Stimulated activated CD8-positive, alpha-beta memory T cell treated with anti-CD3 and anti-CD28 coated beads, Interleukin-15, amount 100 ng/mL, for 24 hours (primary cell): ENCODE measurements at regions not wholly inside any gene's neighbourhood (a gene's known extent, or its start where the extent isn't known, plus 50 kb on each side); places are given as distances from the start of the nearest gene placed in this dataset.

Experiments
- DNase-seq: peaks from one replicate; pipeline ENCODE4 v3.0.0-alpha.2; 2020; ENCODE audit warnings: low read depth

DNA sequence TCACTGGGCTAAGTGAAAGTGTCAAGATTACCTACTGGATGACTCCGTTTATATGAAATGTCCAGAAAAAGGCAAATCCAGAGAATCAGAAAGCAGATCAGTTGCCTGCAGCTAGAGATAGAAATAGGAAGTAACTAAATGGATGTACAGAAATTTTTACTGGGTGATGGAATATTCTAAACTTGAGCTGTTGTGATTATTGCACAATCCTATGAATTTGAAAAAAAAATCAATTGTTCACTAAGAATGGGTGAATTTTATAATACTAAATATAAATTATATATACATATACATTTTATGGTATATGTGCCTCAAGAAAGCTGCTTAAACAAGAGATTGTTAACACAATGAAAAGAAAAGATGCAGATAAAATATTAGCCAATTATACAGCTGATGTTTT lies 181.1 kb upstream of the C16orf82 start:
- no peak for DNase-seq

DNA sequence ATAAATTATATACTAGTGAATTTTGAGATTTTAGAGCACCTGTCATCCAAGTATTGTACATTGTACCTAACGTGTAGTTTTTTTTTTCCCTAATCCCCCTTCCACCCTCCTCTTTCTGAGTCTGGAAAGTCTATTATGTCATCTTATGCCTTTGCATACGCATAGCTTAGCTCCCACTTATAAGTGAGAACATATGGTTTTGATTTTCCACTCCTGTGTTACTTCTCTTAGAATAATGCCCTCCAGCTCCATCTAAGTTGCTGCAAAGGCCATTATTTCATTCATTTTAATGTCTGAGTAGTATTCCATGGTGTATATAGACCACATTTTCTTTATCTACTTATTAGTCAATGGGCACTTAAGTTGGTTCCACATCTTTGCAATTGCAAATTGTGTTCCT lies 177.0 kb upstream of the C16orf82 start:
- DNase-seq = no peak

DNA sequence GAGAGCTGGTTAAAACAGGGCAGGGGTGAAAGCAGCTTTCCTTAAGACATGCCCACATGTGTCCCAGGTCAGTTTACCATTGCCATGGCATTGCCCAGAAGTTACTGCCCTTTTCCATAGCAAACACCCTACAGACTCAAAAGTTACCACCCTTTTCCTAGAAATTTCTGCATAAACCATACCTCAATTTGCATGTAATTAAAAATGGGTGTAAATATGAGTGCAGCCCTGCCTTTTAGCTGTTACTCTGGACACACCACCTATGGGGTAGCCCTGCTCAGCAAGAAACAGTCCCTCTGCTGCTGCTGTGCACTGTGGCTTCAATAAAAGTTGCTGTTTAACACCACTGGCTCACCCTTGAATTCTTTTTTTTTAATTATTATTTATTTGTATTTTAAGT lies 168.5 kb upstream of the C16orf82 start:
- no peak for DNase-seq

DNA sequence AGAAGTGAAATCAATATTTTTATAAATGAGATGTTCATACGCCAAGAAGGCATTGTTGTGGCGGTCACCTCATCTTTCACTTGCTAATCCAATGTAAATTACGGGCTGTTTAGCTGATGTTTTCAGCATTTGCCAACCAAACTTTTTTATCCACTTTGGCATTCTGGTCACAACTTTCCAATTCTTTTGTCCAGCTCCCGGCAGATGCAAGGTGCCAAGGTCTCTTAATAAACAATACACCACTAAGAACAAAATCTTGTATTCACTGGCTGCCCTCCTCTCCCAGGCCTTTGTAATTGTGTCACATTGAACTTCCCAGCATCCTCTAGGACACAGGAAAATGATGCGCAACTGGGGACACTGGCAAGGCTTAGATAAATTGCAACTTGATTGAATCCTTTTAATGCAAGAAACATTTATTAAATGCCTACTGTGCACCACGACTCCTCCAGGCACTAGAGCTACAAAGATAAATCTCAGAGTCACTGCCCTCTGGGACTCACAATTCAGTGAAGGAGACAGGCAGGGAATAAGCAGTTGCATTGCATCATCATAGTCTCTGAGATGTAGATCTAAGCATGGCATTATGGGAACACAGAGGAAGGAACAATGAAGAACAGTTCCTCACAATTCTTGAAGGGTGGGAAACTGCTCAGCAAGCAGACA lies 165.4 kb upstream of the C16orf82 start:
- no peak for DNase-seq

DNA sequence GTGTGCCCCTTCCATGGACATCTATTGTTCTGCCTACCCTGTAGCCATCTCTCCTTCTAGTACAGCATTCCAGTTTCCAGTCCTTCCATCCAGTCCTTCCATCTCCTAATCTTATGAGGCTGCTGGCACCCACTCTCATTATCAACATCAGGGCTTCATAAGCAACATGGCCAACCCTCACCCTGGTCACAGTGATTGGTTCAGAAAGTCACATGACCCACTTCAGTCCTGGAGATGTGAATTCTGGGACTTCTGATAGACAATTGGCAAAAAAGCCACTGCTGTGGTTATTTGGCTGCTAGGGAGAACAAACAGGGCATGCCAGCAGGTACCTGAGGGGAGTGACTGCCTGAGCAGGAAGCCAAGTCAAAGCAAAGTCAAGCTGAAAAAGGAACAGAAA lies 164.7 kb upstream of the C16orf82 start:
- no peak for DNase-seq

DNA sequence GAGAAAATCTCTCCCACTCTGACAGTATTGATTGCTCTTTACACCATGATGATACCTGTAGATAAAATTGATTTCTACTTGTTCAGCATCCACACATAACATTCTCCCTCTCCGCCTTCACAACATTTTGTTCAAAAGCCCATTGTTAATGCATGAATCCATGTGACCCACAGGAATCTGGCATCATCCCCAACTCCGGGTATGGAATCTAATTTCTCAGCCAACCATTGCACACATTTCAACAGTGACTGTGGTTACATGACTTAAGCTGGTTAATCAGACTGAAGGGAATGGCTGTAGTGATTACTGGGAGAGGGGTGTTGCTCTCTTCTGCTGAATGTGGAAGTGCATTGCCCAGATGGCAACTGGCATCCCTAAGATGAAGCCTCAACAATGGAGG lies 161.4 kb upstream of the C16orf82 start:
- DNase-seq = no peak

DNA sequence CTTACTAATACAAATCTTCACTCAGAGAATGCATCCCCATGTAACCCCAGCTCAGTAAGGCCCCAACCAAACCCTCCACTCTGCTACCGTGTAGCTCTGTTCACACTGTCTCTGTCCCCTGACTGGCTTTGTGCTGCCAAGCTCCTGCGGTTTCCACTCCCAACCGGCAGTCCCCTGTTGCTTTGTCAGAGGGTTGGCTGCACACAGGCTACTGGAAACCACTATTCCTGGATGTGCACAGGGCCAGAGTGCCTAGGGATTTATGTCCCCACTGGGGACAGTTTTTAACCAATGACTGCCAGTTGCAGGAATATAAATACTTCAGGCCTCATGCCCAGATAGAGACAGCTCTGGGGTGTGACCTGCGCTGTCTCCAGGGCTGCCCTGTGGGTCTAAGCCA lies 157.1 kb upstream of the C16orf82 start:
- no peak for DNase-seq

DNA sequence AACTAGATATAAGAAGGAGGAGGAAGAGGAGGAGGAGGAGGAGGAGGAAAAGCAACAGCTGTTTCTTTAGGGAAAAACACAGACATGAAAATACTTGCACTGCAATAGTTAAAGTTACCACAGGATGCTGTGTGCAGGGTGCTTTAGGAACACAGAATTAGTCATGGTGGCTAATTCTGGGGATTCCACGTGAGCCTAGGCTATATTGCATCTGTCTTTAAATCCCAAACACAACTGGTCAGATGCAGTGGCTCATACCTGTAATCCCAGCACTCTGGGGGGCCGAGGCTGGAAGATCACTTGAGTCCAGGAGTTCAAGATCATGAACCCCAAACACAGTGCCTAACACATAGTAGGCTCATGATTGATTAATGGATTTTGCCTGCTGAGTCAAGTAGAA lies 155.3 kb upstream of the C16orf82 start:
- DNase-seq = no peak

DNA sequence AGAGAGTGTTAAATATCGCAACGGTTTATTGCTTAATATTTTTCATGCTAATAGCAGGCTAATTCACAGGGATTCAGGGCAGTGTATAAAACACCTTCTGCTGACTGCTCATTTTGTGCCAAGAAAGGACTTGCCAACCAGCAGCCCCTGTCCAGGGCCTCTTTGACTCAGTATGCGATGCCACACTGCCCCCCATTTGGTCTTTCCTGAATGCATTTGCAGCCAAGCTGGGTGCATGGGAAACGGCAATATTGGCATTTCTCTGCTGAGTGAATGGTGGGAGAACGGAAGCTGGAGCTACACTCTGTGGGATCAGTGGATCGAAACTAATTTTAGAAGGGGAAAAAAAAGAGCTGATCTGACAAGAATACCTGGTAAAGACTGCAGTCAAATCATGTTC lies 152.9 kb upstream of the C16orf82 start:
- no peak for DNase-seq

DNA sequence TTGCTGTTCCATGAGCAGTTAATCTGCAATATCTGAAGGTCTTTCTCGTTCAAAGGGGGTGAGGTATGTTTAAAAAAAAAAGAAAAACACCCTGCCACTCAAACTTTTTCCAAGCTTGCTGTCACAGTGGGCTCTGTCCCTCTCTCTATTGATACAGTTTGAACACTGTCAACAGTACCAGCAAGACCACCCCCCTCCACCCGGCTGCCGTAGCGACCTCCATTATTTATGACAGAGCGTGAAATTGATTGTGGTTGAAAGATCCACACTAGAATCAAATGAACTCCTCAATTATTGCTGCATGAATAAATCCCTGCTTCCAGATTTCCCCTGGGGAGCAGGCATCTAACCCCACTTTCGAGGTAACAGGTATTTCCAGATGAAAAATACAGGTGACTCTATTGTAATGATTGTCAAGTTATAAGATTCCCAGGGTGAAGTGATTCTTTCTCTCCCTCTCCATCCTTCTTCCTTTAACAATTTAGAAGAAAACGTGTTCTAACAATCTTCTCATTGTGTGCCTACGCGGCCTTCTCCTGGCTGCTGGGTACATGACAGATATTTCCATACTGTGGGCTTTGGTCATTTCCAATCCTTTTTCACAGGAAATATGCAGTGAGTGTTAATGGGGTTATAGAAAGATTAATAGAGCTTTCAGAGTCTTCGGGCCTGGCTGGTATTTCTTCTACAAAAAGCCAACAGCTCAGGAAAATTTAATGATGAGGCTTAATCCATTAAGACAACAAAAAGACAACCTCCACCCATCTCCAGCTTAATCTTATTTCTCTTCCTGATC lies 135.7 kb upstream of the C16orf82 start:
- no peak for DNase-seq

DNA sequence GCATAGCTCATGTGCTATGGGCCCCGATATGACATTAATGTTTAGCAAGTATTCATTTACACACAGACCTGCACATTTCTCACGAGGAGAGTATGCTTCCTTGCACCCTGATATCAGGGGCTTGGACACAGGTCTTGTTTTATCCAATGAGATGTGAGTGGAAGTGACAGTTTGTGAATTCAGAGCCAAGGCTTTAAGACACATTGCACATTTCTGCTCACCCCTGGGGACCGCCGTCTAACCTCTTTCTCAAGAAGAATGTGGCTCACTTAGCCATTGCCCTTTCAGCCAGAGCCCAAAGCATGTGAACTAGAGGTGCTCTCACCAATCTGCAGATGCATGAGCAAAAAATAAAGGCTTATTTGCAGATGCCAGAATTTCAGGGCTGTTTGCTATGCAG lies 116.1 kb upstream of the C16orf82 start:
- DNase-seq = no peak

DNA sequence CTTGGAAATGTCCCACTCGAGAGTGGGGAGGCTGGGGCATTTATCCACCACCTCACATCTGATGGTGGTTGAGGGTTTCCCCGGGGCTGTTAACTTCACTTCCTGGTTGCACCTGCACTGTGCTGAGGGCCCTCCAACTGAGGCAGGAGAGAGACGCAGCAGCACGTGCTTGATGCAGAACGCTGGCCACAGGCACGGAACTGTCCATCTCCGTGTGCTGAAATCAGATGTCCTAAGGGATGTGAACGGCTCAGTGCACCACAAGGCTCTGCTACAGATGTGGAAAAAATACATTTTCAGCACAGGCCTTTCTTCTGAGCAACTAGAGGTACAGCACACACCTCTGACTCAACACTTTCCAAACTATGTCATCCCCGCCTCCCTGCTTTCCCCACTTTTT lies 114.8 kb upstream of the C16orf82 start:
- no peak for DNase-seq

DNA sequence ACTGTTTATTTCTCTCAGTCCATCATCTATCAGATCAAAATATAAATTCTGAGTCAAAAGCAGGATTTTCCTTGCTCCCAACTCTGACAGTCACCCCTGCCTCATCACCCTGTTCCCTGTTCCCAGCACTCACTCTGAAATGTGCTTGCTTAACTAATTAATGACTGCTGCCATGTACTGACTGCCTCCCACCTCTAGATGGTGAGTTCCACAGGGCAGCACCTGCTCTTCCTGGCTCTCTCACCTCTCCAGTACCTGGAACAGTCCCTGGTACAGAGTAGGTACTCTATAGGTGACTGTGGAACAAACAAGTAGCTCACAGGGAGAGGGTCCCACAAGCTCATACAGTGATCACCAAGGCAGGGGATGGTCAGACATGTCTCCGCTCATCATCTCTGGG lies 114.3 kb upstream of the C16orf82 start:
- no peak for DNase-seq

DNA sequence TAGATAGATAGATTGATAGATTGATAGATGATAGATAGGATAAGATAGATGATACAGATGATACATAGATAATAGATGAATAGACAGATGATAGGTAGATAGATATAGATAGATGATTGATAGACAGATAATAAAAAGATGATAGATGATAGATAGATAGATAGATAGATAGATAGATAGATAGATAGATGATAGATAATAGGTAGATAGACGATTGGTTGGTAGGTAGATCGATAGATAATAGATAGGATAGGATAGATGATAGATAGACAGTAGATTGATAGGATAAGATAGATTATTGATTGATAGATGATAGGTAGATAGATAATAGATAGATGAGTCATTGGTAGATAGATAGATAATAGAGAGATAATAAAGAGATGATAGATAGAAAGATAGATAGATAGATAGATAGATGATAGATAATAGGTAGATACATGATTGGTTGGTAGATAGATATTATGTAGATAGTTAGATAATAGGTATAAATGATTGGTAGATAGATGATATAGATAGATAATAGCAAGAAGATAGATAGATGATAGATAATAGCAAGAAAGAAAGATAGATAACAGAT lies 109.4 kb upstream of the C16orf82 start:
- DNase-seq = no peak

DNA sequence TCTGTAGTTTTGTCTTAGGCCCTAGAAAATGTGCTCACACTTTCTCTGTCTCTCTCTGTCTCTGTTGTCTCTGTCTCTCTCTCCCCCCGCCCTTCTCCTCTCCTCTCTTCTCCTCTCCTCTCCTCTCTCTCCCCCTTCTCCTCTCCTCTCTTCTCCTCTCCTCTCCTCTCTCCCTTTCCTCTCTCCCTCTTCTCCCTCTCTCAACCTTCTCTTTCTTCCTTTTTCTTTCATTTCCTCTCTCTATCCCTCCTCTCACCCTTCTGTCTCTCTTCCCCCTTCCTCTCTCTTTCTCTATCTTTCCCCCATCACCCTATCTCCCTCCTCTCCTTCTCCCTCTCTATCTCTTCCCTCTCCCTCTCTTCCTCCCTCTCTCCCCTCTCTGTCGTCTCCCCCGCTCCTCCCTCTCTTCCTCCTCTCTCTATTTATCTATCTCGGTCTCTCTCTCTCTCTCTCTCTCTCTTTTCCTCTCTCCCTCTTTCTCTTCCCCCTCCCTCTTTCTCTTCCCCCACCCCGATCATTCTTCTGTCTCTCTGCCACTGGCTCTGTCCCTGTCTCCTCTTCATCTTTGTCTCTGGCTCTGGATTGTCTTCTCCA lies 107.2 kb upstream of the C16orf82 start:
- no peak for DNase-seq

DNA sequence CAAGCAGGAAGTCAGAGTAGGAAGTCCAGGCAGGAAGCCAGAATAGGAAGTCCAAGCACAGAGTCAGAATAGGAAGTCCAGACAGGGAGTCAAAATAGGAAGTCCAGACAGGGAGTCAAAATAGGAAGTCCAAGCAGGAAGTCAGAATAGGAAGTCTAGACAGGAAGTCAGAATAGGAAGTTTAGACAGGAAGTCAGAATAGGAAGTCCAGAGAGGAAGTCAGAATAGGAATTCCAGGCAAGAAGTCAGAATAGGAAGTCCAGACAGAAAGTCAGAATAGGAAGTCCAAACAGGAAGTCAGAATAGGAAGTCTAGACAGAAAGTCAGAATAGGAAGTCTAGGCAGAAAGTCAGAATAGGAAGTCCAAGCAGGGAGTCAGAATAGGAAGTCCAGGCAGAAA lies 105.3 kb upstream of the C16orf82 start:
- DNase-seq = no peak

DNA sequence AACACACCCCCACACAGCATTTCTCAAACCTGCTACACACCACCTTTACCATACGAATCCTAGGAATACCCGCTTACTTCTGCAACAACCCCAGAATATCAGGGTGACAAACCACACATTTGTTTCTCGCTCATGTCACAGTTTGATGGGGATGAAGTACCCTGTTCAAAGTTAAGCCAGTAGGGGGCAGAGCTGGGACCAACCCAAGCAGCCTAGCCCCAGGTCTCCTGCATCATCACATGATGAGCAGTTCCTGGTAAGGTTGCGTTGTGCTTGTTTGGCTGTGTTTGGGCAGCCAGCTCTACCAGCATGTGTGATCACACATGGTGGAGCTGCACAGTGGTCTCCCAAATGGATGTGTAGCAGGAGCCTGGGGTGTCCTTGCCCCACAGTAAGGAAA lies 103.6 kb upstream of the C16orf82 start:
- no peak for DNase-seq

DNA sequence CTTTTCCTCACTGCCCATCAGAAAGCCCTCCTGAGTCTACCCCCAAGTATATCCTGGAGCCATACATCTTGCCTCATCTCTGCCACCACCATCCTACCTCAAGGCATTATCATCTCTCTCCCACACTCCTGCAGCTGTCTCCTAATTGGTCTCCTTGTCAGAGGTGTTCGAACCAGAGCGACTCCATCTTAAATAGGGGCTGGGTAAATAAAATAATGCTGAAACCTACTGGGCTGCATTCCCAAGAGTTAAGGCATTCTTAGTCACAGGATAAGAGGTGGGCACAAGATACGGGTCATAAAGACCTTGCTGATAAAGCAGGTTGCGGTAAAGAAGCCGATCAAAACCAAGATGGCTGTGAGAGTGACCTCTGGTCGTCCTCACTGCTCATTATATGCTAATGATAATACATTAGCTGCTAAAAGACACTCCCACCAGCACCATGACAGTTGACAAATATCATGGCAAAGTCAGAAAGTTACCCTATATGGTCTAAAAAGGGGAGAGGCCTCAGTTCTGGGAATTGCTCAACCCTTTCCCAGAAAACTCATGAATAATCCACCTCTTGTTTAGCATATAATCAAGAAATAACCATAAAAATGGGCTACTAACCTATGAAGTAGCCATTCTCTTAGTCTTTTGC lies 97.0 kb upstream of the C16orf82 start:
- no peak for DNase-seq

DNA sequence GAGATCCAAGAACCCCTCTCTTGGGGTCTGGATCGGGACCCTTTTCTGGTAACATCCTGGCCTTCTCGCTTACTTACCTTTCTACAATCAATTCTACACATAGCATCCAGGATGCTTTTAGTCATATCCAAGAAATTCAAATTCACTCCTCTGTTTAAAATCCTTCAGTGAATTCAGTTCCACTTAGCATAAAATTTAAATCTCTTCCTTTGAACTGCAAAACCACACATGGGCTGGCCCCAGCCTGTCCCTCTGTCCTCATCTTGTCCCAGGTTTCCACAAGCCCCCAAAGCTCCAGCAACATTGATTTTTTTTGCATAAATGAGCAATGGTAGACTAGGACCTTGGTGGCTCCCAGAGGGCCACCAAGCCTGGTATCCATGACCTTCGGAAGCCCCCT lies 96.4 kb upstream of the C16orf82 start:
- DNase-seq = no peak

DNA sequence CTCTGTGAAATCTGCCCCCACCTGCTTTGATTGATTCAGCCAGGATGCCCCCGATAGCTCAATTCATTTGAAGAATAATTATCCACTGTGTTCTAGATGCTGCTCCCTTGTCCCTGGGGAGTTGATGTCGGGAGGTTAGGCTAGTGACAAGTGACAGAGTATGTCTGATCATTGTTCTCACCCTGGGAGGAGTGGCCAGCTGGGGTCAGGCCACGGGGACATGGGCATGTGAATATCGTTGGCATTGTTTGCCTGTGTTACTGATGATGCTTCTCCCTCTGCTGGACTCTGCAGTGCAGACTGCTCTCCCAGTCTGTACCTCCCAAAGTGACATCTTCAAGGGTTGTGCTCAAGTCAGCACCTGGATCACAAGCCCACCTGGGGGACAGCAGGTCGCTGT lies 89.9 kb upstream of the C16orf82 start:
- no peak for DNase-seq

DNA sequence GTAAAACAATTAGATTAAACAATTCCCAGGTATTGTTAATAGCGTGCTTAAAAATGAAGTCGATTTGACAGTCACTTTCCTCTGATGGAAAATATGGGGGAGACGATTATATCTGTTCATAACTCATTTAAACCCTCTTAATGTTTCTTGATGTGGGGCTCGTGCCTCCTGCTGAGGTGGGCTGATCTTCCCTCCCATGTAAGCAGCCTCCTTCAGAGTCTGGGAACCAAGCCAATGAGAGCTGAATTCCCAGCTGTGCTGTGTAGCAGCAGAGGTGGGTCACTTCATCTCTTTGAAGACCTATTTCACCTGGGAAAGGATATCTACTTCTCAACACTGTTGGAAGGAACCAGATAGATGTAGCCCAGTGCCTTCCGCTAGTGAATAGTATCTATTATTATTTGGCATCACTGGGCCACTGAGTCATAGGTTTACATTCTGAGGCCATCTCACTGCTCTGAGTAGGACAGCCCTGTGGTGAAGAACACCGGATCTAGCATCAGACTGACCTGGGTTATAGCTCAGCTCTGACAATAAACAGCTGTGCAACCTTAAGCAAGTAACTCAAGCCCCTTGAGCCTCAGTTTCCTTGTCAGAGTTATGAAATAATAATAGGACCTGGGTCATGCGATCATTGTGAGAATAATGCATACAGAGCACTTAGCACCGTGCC lies 85.3 kb upstream of the C16orf82 start:
- DNase-seq = no peak

DNA sequence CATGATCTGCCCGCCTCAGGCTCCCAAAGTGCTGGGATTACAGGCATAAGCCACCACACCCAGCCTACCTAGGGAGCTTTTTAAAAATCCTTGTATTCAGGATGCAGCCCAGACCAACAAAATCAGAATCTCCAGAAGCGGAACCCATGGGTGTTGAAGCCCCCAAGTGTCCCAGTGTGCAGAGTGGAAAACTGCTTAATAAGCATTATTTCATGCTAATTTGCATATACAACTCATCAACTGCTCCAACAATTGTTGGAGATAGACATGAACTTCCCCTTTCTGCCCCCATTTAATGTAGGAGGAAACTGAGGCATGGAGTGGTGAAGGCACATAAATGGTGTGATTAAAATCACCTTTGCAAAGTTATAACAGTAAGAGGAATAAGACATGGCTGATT lies 84.3 kb upstream of the C16orf82 start:
- no peak for DNase-seq
